ENCODE measurements at regions not wholly inside any gene's neighbourhood (a gene's known extent, or its start where the extent isn't known, plus 50 kb on each side); places are given as distances from the start of the nearest gene placed in this dataset.

DNA sequence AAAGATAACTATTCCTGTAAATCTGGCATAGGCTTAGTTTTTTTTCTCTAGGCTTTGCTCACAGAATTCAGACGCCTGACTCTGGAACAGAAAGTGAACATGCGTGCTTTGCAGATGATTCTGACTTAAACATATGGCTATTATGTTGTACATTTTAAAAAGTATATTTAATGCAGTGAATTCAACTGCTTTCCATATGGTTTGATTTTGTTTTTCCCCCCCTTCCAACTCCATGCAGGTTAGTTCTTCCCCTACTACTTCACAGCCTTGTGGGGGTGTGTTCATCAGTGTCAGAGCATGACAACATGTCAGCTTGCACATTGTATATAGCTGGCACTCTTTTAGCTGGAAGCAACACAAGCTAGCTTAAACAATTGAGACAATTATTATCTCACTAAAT lies 226.8 kb downstream of the TMEM167A start:
- no peak for DNase-seq (ENCODE audit: low read depth)

- DNase-seq (ENCODE audit: low read depth) = no peak
Observed at GRCh38 chr5:82849885-82850284, 227.3 kb downstream of the TMEM167A start.

- no peak for DNase-seq (ENCODE audit: low read depth)
Observed at GRCh38 chr5:82847562-82847961, 229.6 kb downstream of the TMEM167A start.

- DNase-seq (ENCODE audit: low read depth) = no peak
Observed at GRCh38 chr5:82839881-82840280, 237.3 kb downstream of the TMEM167A start.

GRCh38 chr5:82835488-82835887 lies 241.7 kb downstream of the TMEM167A start:
- no peak for DNase-seq (ENCODE audit: low read depth)

DNA sequence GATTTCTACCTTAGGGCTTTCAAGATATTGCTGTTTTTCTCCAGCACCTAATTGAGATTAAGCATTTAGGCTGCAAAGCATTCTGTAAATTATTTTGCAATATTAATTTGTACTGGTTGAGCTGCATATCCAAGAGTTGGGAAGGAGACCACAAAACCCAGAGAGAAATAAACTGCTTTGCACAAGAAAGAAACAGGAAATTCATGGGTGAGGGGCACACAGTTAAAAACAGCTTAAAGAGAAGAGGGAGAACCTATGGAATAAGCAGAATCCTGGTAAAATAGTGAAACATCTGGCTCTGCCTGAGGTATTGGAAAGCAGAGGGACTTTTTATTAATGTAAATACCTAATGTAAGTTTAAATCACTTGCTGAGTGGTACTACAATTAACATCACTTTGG lies 243.0 kb downstream of the TMEM167A start:
- no peak for DNase-seq (ENCODE audit: low read depth)

- DNase-seq (ENCODE audit: low read depth) = no peak
Observed at GRCh38 chr5:82833277-82833676, 243.9 kb downstream of the TMEM167A start.

DNA sequence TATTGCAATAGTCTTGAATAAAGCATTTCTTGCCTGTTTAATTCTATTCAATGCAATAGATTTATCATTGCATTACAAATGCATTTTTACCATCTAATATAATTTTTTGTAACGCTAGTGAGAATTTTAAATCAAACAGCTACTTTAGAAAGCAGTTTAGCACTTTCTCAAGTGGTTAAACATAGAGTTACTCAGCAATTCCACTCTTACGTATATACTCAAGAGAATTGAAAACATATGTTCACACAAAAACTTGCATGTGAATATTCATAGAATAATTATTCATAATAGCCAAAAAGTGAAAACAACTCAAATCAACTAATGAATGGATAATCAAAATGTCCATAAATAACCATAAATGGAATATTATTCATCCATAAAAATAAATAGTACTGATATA lies 244.7 kb downstream of the TMEM167A start:
- no peak for DNase-seq (ENCODE audit: low read depth)

DNA sequence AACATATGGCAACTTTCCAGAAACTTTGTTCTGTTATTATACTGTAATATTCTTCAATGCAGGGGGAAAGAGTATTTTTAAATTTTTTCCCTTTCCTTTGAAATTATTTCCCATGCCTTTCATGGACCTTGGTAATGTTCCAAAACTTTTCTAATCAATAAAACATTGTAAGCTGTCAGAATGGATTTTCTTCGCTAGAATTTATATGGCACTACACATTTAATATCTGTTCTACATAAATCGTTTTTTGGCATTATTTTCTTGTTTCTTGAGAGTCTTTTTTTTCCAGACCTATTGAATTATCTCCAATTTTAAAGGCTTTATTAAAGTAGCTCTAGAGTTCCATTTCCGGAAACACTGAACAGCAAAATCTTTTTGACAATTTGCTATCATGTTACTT lies 249.0 kb downstream of the TMEM167A start:
- no peak for DNase-seq (ENCODE audit: low read depth)

DNA sequence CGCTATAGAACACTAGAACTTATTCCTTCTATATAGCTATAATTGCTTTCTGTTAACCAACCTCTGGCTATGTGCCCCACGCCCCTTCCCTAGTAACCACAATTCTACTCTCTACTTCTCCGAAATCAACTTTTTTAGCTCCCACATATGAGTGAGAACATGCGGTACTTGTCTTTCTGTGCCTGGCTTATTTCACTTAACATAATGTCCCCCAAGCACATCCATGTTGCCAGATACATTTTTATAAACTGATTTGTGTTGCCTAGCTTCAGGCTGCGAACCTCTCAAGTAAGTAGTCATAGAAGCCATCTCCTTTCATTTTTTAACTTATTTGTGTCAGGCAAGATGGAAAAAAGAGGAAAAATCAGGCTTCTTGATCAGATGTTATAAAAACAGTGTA lies 249.5 kb downstream of the TMEM167A start:
- no peak for DNase-seq (ENCODE audit: low read depth)

DNA sequence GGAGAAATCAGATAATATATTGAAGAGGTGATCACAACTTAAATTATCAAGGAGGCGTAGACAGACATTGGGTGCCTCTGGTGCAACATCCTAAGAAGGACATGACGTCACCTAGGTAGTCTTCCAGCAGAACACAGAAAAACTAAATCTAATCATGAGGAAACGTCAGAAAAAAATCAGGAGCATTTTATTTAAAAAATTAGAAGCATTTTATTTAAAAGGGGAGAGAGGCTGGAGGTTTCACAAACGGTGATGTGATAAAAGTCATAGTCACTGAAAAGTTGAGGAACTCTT lies 254.6 kb downstream of the TMEM167A start:
- DNase-seq (ENCODE audit: low read depth) = no peak

GRCh38 chr5:82821846-82822633 lies 255.2 kb downstream of the TMEM167A start:
- no peak for DNase-seq (ENCODE audit: low read depth)

DNA sequence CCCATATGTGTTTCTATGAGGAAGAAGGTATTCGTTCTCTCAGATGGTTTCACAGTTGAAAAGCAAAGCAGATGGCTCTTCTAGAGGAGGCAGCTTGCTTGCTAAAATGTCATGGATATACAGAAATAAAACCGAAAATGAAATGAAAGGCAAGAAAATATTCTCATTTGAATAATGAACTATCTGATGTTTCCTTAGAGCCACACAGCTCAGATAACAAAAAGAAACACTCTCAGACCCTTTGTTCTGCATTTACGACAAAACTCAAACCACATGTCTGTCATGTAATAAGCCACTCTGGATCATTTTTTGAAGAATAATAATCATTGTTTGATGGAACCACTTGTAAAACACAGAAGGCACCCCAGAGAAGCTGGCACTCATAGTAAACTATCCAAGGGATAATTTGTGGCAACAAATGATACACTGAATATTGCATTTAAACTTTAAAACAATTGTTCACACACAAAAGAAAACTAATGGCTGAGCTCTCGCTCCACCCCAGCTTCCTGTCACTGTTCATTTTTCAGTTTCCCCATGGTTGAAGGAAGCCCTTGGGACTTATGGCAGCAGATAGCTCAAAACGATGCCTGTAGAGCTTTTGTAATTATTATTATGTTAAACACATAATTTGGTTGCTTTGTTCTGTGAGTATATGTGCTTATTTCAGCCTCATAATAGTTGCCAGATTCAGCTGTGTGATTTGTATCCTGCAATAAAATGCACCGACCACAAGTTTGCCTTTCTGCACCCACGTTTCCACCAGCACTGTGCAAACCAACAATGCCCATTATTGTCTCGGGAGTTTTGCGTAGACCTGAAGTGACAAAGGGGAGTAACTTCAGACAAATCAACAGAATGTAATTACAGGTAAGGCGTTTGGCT lies 256.0 kb downstream of the TMEM167A start:
- no peak for DNase-seq (ENCODE audit: low read depth)

GRCh38 chr5:82820188-82820587 lies 257.0 kb downstream of the TMEM167A start:
- no peak for DNase-seq (ENCODE audit: low read depth)

GRCh38 chr5:82817897-82818676 lies 259.1 kb downstream of the TMEM167A start:
- no peak for DNase-seq (ENCODE audit: low read depth)

DNA sequence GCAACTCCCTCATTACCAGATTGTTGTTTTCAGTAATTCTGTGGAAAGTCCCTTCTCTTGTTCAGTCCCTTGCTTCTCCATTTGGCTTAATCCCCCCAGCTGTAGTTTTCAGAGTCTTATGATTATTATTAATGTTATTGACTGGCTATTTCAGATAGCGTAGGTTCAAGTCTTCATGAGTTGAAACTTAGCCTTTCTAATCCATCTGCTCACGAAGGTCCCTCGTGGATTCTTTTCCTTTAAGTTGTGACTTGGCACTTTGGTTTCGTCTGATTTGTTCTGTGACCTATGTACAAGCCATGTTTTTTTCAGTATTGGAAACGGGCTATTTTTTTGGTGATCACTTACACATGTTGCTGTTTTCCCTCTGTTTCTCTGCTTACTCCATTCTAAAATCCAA lies 260.3 kb downstream of the TMEM167A start:
- DNase-seq (ENCODE audit: low read depth) = no peak

GRCh38 chr5:82815871-82816270 lies 261.3 kb downstream of the TMEM167A start:
- DNase-seq (ENCODE audit: low read depth) = no peak

DNA sequence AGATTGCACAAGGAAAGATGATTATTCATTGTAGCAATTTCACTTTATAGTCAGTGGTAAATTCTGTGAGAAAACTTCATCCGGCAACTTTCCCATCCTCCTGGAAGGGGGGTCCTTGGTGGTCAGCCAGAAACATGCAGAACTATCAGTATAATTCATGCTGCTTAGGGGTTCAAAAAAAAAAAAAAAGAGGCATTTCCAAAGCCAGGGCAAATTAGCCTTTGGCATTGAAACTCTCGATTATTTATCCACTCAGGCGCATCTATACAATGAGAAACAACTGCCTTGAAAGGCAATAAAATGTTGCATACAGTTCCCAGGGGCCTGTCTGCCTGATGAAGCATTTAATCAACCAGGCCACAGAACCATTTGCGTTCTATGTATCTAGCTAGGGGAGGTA lies 263.3 kb downstream of the TMEM167A start:
- no peak for DNase-seq (ENCODE audit: low read depth)

DNA sequence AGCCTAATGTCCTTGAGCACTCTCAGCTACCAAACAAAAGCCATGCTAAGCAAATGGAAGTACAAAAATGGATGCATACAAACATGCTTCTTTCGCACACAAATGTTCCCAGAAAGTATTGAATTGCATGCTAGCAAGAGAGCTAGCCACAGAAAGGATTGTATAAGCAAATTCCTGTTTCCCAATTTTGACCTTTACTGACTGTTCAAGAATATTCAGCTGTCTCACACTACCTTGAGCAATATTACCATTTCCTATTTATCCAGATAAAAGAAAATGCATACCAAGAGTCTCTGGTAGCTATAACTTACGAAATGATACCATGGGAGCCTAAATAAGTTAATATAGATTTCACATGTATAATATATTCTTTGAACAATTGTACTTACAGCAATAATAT lies 264.6 kb downstream of the TMEM167A start:
- DNase-seq (ENCODE audit: low read depth) = no peak

GRCh38 chr5:82811490-82811889 lies 265.7 kb downstream of the TMEM167A start:
- no peak for DNase-seq (ENCODE audit: low read depth)

- no peak for DNase-seq (ENCODE audit: low read depth)
Observed at GRCh38 chr5:82809420-82810143, 267.6 kb downstream of the TMEM167A start.

DNA sequence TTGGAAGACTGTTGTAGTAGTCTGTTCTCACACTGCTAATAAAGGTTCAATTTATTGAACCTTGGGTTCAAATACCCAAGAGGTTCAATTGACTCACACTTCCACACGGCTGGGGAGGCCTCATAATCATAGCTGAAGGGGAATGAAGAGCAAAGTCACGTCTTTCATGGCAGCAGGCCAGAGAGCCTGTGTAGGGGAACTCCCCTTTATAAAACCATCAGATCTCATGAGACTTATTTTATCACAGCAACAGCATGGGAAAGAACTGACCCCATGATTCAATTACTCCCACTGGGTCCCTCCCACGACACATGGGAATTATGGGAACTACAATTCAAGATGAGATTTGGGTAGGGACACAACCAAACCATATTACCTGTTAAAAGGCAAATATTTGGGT lies 268.2 kb downstream of the TMEM167A start:
- no peak for DNase-seq (ENCODE audit: low read depth)

All from activated gamma-delta T cell treated with anti-CD3 and anti-CD28 coated beads, Interleukin-2, amount 50 U/mL, for 16 hours (primary cell).